ENCODE measurements at regions not wholly inside any gene's neighbourhood (a gene's known extent, or its start where the extent isn't known, plus 50 kb on each side); places are given as distances from the start of the nearest gene placed in this dataset.

DNA sequence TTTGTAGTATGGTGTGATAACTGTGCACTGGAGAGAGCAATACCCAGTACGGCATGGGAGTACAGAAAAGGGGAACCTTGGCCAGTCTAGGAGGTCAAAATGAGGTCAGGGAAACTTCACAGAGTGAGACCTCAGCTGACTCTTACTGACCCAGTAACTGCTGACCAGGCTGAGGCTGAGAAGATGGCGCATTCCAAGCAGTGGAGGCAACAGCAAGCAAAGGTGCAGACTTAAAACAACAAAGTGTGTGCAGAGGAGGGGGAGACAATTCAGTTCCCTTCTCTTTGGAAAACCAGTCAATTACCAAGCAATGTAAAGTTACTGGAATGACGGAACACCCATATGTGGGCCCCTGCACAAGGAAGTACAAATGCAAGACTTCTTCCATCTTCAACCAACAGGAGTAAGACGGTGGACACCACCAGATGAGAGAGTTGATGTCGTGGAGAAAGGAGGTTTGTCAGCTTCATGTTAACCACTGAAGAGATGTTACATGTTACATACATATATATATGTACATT, 54.6 kb upstream of the PRDX6 start:
- DNase-seq (ENCODE audit: low spot score), result no peak

DNA sequence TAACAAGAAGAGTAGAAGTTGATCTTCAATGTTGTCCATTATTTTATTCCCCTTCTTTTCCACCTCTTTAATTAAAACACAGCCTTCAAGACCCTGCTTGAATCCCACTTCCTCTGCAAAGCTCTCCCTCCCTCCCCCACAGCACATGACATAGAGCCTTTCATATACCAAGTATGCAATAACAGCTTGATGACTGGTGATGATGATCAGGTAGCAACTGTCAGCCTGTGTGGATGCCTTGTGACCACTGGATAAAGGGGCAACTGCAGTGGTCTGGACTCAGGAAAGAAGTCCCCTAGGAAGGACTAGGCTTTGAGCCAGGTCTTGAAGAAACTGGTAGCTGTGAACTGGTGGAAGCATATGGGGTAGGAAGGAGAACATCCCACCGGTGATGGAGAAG, 53.8 kb upstream of the PRDX6 start:
- DNase-seq (ENCODE audit: low spot score), result no peak

DNA sequence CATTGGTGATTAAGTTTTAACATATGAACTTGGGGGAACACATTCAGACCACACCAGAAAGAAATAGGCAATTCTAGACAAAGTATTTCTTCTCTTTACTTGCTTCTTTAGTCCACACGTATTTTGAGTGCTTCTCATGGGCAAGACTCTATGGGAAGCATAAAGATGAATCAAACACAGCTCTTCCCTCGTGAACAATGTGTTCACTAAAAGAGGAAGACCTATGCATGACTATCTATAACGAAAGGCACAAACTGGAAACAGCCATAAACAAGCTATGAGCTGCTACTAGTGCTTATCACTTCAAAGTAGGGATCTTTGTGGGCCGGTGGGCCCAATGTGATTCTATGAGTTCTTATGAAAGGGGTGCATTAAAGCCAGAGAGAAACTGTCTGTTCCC, 53.0 kb upstream of the PRDX6 start:
- no peak for DNase-seq (ENCODE audit: low spot score)

DNA sequence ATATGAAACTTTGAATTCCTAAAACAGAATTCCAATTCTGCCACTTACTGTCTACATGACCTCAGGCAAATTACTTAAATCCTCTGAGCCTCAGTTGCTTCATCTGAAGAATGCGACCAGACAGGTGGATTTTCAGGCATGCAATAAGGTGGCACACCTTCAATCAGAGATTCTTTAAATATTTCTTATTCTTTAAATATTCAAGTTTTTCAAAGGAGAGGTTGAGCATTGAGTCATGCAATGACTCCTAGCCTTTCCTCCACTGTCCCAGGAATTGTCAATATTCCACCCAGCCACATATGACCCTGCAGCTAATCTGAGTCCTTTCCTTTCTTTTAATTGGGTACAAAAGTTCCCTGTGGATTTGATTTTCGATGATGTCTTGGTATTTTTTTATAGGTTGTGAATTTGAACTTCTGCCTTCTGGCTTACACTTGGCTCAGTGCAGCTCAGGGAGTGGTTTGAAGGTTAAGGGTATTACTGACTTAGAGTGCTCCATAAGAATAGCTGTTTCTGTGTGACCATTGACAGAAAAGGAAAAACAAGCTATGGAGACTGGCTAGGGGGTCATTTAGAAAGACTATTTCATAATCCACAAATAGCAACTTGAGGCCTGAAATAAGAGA, 52.2 kb upstream of the PRDX6 start:
- no peak for DNase-seq (ENCODE audit: low spot score)

DNA sequence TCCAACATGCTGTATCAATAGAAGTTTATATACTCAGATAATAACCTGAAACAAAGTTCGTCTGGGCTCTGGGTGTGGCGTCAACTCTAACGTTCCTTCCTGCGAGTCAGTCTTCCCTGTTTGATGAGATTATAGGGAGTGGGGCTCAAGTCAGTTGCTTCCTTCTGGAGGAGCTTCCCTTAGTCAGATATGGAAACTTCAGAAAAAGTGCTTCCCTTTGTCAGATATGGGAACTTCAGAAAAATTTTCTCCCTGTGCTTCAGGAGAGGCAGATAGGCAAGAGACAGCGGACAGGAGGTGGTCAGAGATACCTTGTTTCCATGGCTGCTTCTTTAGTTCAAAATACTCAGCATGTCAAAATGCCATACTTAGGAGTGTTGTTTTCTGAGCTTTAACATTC, 51.1 kb upstream of the PRDX6 start:
- DNase-seq (ENCODE audit: low spot score), result no peak

DNA sequence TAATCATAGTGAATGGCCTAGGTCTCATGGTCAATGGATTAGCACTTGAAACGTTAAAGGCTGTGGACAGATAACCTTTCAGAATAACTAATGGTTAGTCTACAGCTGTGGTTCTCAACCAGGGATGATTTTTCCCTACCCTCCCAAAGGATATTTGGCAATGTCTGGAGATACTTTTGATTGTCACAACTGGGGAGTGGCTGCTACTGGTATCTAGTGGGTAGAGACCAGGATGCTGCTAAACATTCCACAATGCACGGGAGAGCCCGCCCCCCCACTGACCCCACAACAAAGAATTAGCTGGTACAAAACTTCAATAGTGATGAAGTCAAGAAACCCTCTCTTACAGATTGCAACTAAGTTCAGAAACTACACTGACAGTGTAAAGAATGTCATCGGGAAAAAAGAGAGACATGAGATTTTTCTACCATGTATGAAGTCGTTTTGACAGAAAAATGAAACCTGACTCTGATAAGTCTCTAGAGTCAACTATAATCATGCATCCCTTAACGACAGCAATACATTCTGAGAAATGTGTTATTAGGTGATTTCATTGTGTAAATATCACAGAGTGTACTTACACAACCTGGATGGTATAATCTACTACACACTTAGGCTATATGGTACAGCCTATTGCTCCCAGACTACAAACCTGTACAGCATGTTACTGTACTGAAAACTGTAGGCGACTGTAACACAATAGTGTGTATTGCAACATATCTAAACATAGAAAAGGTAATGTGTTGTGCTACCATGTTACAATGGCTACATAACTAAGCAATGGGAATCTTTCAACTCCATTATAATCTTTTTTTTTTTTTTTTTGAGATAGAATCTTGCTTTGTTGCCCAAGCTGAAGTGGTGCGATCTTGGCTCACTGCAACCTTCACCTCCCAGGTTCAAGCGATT, 49.7 kb upstream of the PRDX6 start:
- DNase-seq (ENCODE audit: low spot score), result no peak
